Tibial artery (tissue), 4 donors: ENCODE measurements at regions not wholly inside any gene's neighbourhood (a gene's known extent, or its start where the extent isn't known, plus 50 kb on each side); places are given as distances from the start of the nearest gene placed in this dataset.
"Not testable (repeated sequence)": the region's sequence is repeated elsewhere in the genome, so short reads cannot be mapped to it uniquely, and the experiment has no call there.

Experiments used
- DNase-seq, 2 donors: peaks; one replicate each; pipeline ENCODE4 v3.0.0-alpha.2; 2019
- H3K27ac ChIP-seq, 2 donors: fragments of 200-600 bp; sonication (generic) in 1 of 2; 1 replicate in 1 of 2; 2 replicates in 1 of 2; pipeline ENCODE4 v1.5.1; 2018 to 2019; ENCODE audit warnings: mild to moderate bottlenecking in 1 of 2
- H3K27me3 ChIP-seq, 2 donors: fragments of 200-600 bp; sonication (generic) in 1 of 2; one replicate each; pipeline versions ENCODE4 v1.5.1 to v1.6.0; 2016 to 2019
- H3K36me3 ChIP-seq, 3 donors: fragments of 200-600 bp; sonication (generic) in 2 of 3; one replicate each; pipeline ENCODE4 v1.5.1; 2016 to 2019; ENCODE audit warnings: mild to moderate bottlenecking in 2 of 3
- H3K4me1 ChIP-seq, 4 donors: fragments of 200-600 bp; sonication (generic) in 2 of 4; 1 replicate in 3 of 4; 2 replicates in 1 of 4; pipeline ENCODE4 v1.5.1; 2016 to 2019
- H3K4me3 ChIP-seq, 2 donors: fragments of 200-600 bp; sonication (generic) in 1 of 2; 1 replicate in 1 of 2; 2 replicates in 1 of 2; pipeline ENCODE4 v1.5.1; 2018 to 2019; ENCODE audit warnings: mild to moderate bottlenecking in 2 of 2
- H3K9me3 ChIP-seq, 3 donors: fragments of 200-600 bp; sonication (generic) in 1 of 3; one replicate each; pipeline ENCODE4 v1.5.1; 2016 to 2019
- CTCF ChIP-seq, 2 experiments: fragments of 200-600 bp in 1 of 2; fragments of 450-650 bp in 1 of 2; IDR thresholded peaks; one replicate each; pipeline ENCODE4 v1.5.1; 2017 to 2019; ENCODE audit warnings: antibody characterized with exemption in 2 of 2, mild to moderate bottlenecking in 1 of 2, moderate library complexity in 1 of 2
- intact Hi-C: fragments of 100-400 bp; cut with DNase I; formaldehyde crosslinking; loops from one replicate; pipeline ENCODE4 v1.15.0; 2023; ENCODE audit warnings: low total_unique reads

GRCh38 chr4:183814461-183814860, 90.6 kb upstream of the STOX2 start:
- Histone ChIP-seq H3K4me3 (no peak overlapping the region), H3K9me3 (no peaks in the 10 kb centered on the region), H3K36me3 (no peaks in the 10 kb centered on the region), H3K27me3 (no peaks in the 10 kb centered on the region), H3K4me1 (no peaks in the 10 kb centered on the region), H3K27ac (no peak overlapping the region)
- no peak for DNase-seq
- TF ChIP-seq CTCF (IDR thresholded peaks at IDR 0.05), result no peak
- intact Hi-C loops, result no loop called here

- no peak overlapping the region for H3K27ac ChIP-seq
- no peaks in the 10 kb centered on the region for H3K36me3 ChIP-seq
- intact Hi-C loops, result no loop called here
- TF ChIP-seq CTCF (IDR thresholded peaks at IDR 0.05), result no peak
- H3K9me3 ChIP-seq, result no peaks in the 10 kb centered on the region
- no peaks in the 10 kb centered on the region for H3K27me3 ChIP-seq
- no peak for DNase-seq
- no peak overlapping the region for H3K4me3 ChIP-seq
- H3K4me1 ChIP-seq, result no peaks in the 10 kb centered on the region
These were observed 89.0 kb upstream of the STOX2 start for GRCh38 chr4:183816077-183816476.

DNA sequence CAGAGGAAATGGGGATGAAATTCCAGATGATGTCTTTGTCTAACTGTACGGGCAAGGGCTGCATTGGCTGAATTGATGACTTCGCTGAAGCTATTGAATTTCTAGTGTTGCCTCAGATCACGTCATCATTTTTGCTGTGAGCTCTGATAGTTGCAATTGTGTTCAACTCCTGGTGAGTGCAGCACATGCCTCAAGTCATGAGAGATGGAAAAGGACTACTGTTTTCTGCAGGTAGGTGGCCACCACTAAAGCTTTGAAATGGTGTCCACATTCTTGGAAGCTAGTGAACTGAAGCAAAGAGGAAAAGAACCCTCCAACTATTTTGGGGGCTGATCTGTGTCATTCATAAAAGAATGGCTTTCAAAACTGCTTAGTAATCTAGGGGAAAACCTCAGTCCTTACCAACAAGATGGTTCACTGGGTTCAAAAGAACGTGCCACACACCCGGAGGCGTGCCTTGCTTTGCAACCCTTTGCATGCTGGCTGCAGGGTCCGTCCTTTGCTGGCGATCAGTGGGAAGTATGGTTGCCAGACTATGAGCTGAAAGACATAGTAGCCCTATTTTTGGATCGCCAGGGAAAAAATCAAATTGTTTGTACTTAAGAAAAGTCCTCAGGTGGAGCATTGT, 88.1 kb upstream of the STOX2 start:
- Histone ChIP-seq H3K9me3 (no peaks in the 10 kb centered on the region), H3K27me3 (no peaks in the 10 kb centered on the region), H3K36me3 (no peaks in the 10 kb centered on the region), H3K4me1 (no peaks in the 10 kb centered on the region), H3K4me3 (no peak overlapping the region), H3K27ac (no peak overlapping the region)
- TF ChIP-seq CTCF (IDR thresholded peaks at IDR 0.05), result no peak
- intact Hi-C loops, result no loop called here
- no peak for DNase-seq

DNA sequence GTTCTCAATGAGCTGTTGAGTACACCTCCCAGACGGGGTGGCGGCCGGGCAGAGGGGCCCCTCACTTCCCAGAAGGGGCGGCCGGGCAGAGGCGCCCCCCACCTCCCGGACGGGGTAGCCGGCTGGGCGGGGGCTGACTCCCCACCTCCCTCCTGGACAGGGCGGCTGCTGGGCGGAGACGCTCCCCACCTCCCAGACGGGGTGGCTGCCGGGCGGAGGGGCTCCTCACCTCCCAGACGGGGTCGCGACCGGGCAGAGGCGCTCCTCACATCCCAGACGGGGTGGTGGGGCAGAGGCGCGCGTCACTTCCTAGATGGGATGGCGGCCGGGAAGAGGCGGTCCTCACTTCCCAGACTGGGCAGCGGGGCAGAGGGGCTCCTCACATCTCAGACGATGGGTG, 86.5 kb upstream of the STOX2 start:
- H3K4me1 ChIP-seq, intact Hi-C loops, H3K27me3 ChIP-seq, H3K27ac ChIP-seq, H3K4me3 ChIP-seq, H3K36me3 ChIP-seq, H3K9me3 ChIP-seq, DNase-seq: not testable (repeated sequence)

DNA sequence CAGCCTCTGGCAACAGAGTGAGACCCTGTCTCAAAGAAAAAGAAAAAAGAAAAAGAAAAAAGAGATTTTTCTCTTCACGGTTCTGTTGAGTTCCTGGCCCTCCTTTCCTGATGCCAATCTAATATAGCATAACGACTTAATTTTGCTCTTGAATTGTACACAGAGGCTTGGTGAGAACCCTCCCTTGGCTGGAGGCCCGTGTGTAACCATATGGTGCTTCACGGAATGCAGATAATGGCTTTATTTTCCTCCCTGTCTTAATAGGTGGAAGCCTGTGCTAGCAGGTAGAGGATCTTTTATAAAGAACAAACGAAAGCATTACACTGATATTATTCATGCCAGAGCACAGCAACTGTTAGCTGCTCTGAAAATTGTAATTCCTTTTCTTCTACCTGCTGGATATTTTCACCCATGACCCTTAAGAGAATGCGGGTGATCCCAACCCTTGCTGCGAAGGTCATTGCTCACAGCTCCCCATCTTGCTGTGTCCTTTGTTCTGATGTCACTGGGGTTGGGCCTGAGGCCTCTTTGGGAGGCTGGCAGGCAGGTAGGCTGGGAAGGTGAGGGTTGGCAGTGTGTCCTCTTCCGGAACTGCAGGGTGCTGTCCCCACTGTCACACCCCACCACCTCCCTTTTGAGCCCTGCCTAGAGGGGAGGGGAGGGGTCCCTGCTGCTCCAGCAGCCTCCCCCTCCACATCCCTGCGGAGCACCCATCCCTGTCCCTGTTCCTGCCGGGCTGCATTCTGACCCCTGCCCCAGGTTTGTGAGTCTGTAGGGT, 83.8 kb upstream of the STOX2 start:
- H3K27ac ChIP-seq, result no peak overlapping the region
- TF ChIP-seq CTCF (IDR thresholded peaks at IDR 0.05), result no peak
- no peaks in the 10 kb centered on the region for H3K9me3 ChIP-seq
- DNase-seq, result no peak
- no peak overlapping the region for H3K4me3 ChIP-seq
- no peaks in the 10 kb centered on the region for H3K36me3 ChIP-seq
- intact Hi-C loops, result no loop called here
- H3K4me1 ChIP-seq, result no peaks in the 10 kb centered on the region
- no peaks in the 10 kb centered on the region for H3K27me3 ChIP-seq

DNA sequence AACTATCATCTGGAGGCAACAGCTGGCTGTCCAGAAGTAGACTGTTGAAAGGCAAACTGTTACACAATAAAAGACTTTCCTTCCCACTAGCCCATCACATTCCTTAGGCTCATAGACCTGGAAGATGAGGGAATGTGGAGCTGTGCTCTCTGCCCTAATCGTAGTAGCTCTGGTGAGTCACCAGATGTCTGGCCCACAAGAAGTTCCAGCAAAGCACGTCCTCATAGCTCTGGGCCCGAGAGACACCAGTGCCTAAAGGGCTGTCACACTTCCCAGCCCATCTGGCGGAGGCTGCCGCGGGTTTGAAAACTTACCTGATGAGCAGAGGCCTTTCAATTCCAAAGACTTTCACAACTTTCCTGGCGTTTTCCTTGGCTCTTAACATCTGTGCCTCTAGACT, 81.7 kb upstream of the STOX2 start:
- Histone ChIP-seq H3K9me3 (no peaks in the 10 kb centered on the region), H3K27me3 (no peaks in the 10 kb centered on the region), H3K27ac (no peak overlapping the region), H3K4me1 (no peaks in the 10 kb centered on the region), H3K4me3 (no peak overlapping the region), H3K36me3 (no peaks in the 10 kb centered on the region)
- no peak for TF ChIP-seq CTCF (IDR thresholded peaks at IDR 0.05)
- no peak for DNase-seq
- intact Hi-C loops, result no loop called here
